Gastrocnemius medialis (tissue), 4 donors: ENCODE measurements at regions not wholly inside any gene's neighbourhood (a gene's known extent, or its start where the extent isn't known, plus 50 kb on each side); places are given as distances from the start of the nearest gene placed in this dataset.

Experiments
- ATAC-seq, 2 donors: fragments of 150-250 bp; one replicate each; pipeline ENCODE4 v1.9.1; 2016
- DNase-seq, 2 donors: peaks; one replicate each; pipeline ENCODE4 v3.0.0-alpha.2; 2019
- H3K27ac ChIP-seq, 4 donors: fragments of 200-600 bp; sonication (generic); 1 replicate in 1 of 4; 2 replicates in 3 of 4; pipeline ENCODE4 v1.5.1; 2016 to 2018; ENCODE audit warnings: mild to moderate bottlenecking in 2 of 4, moderate library complexity in 1 of 4
- H3K27me3 ChIP-seq, 3 donors: fragments of 200-600 bp; sonication (generic) in 2 of 3; 1 replicate in 1 of 3; 2 replicates in 2 of 3; pipeline versions ENCODE4 v1.5.1 to v1.6.0; 2016 to 2019; ENCODE audit warnings: mild to moderate bottlenecking in 1 of 3, moderate library complexity in 1 of 3
- H3K36me3 ChIP-seq, 2 donors: fragments of 200-600 bp; sonication (generic) in 1 of 2; one replicate each; pipeline ENCODE4 v1.5.1; 2017 to 2018
- H3K4me1 ChIP-seq, 2 donors: fragments of 200-600 bp; sonication (generic) in 1 of 2; one replicate each; pipeline ENCODE4 v1.5.1; 2016 to 2017; ENCODE audit warnings: mild to moderate bottlenecking in 2 of 2
- H3K4me3 ChIP-seq, 4 donors: fragments of 200-600 bp; sonication (generic) in 3 of 4; 1 replicate in 1 of 4; 2 replicates in 3 of 4; pipeline ENCODE4 v1.5.1; 2016 to 2019; ENCODE audit warnings: mild to moderate bottlenecking in 2 of 4
- H3K9me3 ChIP-seq, 3 donors: fragments of 200-600 bp; sonication (generic) in 2 of 3; 1 replicate in 1 of 3; 2 replicates in 2 of 3; pipeline ENCODE4 v1.5.1; 2016 to 2019
- CTCF ChIP-seq, 5 experiments: fragments of 450-650 bp in 3 of 5; fragments of 200-600 bp in 2 of 5; sonication (generic) in 2 of 5; IDR thresholded peaks in 4 of 5; conservative IDR thresholded peaks in 1 of 5; 1 replicate in 4 of 5; 2 replicates in 1 of 5; pipeline ENCODE4 v1.5.1; 2016 to 2019; ENCODE audit warnings: antibody characterized with exemption in 5 of 5, mild to moderate bottlenecking in 3 of 5, moderate library complexity in 3 of 5
- POLR2A ChIP-seq, 2 donors: fragments of 450-650 bp; IDR thresholded peaks; one replicate each; pipeline ENCODE4 v1.6.1; 2017; ENCODE audit warnings: antibody characterized with exemption in 2 of 2, mild to moderate bottlenecking in 2 of 2, moderate library complexity in 2 of 2
- in situ Hi-C, 4 donors: fragments of 200-750 bp; cut with MboI; loops; one replicate each; pipeline versions ENCODE4 v1.15.0 to v1.8.0; 2017; ENCODE audit warnings: low sequenced_read_pairs in 4 of 4
- intact Hi-C: fragments of 100-400 bp; cut with DNase I; formaldehyde crosslinking; loops from one replicate; pipeline ENCODE4 v1.15.1; 2023; ENCODE audit warnings: low total_unique reads

GRCh38 chr1:14373081-14373758 is 225.3 kb upstream of the KAZN start:
- H3K4me3 ChIP-seq: no peak overlapping the region
- intact Hi-C loops: no loop called here
- H3K4me1 ChIP-seq: no peaks in the 10 kb centered on the region
- no peaks in the 10 kb centered on the region for H3K36me3 ChIP-seq
- TF ChIP-seq CTCF (IDR thresholded peaks at IDR 0.05 in 4 of 5, conservative IDR thresholded peaks at IDR 0.05 in 1 of 5) (no peak), POLR2A (IDR thresholded peaks at IDR 0.05) (no peak)
- no peaks in the 10 kb centered on the region for H3K9me3 ChIP-seq
- ATAC-seq (no peak), DNase-seq (no peak)
- no peaks in the 10 kb centered on the region for H3K27me3 ChIP-seq
- no peak overlapping the region for H3K27ac ChIP-seq
- in situ Hi-C loops: no loop called here

- TF ChIP-seq CTCF (IDR thresholded peaks at IDR 0.05 in 4 of 5, conservative IDR thresholded peaks at IDR 0.05 in 1 of 5): no peak
- TF ChIP-seq POLR2A (IDR thresholded peaks at IDR 0.05): no peak
- in situ Hi-C loops: no loop called here
- ATAC-seq (no peak), DNase-seq (no peak)
- H3K27ac ChIP-seq: no peak overlapping the region
- intact Hi-C loops: no loop called here
- no peaks in the 10 kb centered on the region for H3K9me3 ChIP-seq
- H3K36me3 ChIP-seq: no peaks in the 10 kb centered on the region
- no peaks in the 10 kb centered on the region for H3K27me3 ChIP-seq
- H3K4me3 ChIP-seq: no peak overlapping the region
- H3K4me1 ChIP-seq: no peaks in the 10 kb centered on the region
Measured at GRCh38 chr1:14375226-14375625, 223.3 kb upstream of the KAZN start.

GRCh38 chr1:14377386-14377785 is 221.1 kb upstream of the KAZN start:
- Histone ChIP-seq H3K36me3 (no peaks in the 10 kb centered on the region), H3K4me1 (no peaks in the 10 kb centered on the region), H3K27me3 (no peaks in the 10 kb centered on the region), H3K27ac (no peak overlapping the region), H3K9me3 (peaks cover 0 to 4% (median 0%) of the 10 kb centered on the region in 3 donors), H3K4me3 (no peak overlapping the region)
- DNase-seq: no peak
- in situ Hi-C loops (no loop called here), intact Hi-C loops (no loop called here)
- no peak for ATAC-seq
- TF ChIP-seq CTCF (IDR thresholded peaks at IDR 0.05 in 4 of 5, conservative IDR thresholded peaks at IDR 0.05 in 1 of 5): no peak
- no peak for TF ChIP-seq POLR2A (IDR thresholded peaks at IDR 0.05)

- no peaks in the 10 kb centered on the region for H3K36me3 ChIP-seq
- H3K27ac ChIP-seq: no peak overlapping the region
- intact Hi-C loops (no loop called here), in situ Hi-C loops (no loop called here)
- peaks cover 0 to 4% (median 0%) of the 10 kb centered on the region in 3 donors for H3K9me3 ChIP-seq
- DNase-seq (no peak), ATAC-seq (no peak)
- no peaks in the 10 kb centered on the region for H3K4me1 ChIP-seq
- H3K27me3 ChIP-seq: no peaks in the 10 kb centered on the region
- no peak overlapping the region for H3K4me3 ChIP-seq
- TF ChIP-seq CTCF (IDR thresholded peaks at IDR 0.05 in 4 of 5, conservative IDR thresholded peaks at IDR 0.05 in 1 of 5) (no peak), POLR2A (IDR thresholded peaks at IDR 0.05) (no peak)
Measured at GRCh38 chr1:14380408-14380807, 218.1 kb upstream of the KAZN start.

- Histone ChIP-seq H3K27ac (no peak overlapping the region), H3K27me3 (no peaks in the 10 kb centered on the region), H3K36me3 (no peaks in the 10 kb centered on the region), H3K4me1 (no peaks in the 10 kb centered on the region), H3K9me3 (no peaks in the 10 kb centered on the region), H3K4me3 (no peak overlapping the region)
- no peak for ATAC-seq
- intact Hi-C loops: no loop called here
- in situ Hi-C loops: no loop called here
- TF ChIP-seq POLR2A (IDR thresholded peaks at IDR 0.05) (no peak), CTCF (IDR thresholded peaks at IDR 0.05 in 4 of 5, conservative IDR thresholded peaks at IDR 0.05 in 1 of 5) (no peak)
- no peak for DNase-seq
Measured at GRCh38 chr1:14390816-14391215, 207.7 kb upstream of the KAZN start.
